NB4 (cell line): ENCODE measurements at regions not wholly inside any gene's neighbourhood (a gene's known extent, or its start where the extent isn't known, plus 50 kb on each side); places are given as distances from the start of the nearest gene placed in this dataset.

Experiments
- MYC ChIP-seq: IDR thresholded peaks from 2 replicates; pipeline ENCODE4 v1.6.1; 2011; ENCODE audit warnings: low read depth, low read length
- POLR2A ChIP-seq: IDR thresholded peaks from 2 replicates; pipeline ENCODE4 v1.6.1; 2011; ENCODE audit warnings: mild to moderate bottlenecking; ENCODE audit not compliant: insufficient read length; ENCODE audit errors: extremely low read depth
- TF ChIP-seq, protein P1 (sequence below): IDR thresholded peaks from one replicate; pipeline ENCODE4 v1.5.1; 2012; ENCODE audit warnings: low read depth, low read length
- TF ChIP-seq, protein P2 (sequence below): IDR thresholded peaks from 2 replicates; pipeline ENCODE4 v1.6.1; 2011; ENCODE audit warnings: low read depth, low read length

DNA sequence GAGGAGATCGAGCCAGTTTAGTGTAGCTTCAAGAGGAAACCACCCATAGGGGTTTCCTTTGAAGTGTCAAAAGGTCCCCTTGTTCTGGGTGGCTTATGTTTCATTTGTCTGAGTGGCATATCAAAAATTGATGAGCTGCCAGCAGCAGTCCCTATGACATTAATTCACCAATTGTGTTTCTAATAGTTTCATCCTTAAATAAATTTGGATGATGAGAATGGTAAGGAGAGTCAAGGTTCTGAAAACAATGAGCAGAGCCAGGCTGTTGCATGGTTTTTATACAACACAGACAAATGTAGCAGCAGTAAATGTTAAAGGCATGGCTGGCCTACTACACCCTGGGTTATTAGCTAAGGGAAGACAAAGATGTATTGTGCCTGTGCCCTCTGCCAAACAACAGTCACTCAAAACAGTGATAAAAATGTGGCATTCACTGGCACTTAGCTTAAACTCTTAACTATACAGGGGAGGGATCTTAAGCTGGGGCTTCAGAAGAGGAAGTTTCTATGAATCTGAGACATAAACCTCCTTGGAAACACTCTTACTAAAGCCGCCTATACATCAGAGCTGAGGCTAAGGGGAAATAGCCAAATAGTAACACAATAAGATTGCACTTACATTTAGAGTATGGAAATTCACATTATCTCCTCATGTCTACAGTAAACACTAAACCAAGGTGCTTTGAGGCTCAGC lies 200.5 kb downstream of the POU4F1 start:
- TF ChIP-seq POLR2A, result no peak
- TF ChIP-seq, protein P1, sequence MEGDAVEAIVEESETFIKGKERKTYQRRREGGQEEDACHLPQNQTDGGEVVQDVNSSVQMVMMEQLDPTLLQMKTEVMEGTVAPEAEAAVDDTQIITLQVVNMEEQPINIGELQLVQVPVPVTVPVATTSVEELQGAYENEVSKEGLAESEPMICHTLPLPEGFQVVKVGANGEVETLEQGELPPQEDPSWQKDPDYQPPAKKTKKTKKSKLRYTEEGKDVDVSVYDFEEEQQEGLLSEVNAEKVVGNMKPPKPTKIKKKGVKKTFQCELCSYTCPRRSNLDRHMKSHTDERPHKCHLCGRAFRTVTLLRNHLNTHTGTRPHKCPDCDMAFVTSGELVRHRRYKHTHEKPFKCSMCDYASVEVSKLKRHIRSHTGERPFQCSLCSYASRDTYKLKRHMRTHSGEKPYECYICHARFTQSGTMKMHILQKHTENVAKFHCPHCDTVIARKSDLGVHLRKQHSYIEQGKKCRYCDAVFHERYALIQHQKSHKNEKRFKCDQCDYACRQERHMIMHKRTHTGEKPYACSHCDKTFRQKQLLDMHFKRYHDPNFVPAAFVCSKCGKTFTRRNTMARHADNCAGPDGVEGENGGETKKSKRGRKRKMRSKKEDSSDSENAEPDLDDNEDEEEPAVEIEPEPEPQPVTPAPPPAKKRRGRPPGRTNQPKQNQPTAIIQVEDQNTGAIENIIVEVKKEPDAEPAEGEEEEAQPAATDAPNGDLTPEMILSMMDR, result no peak
- TF ChIP-seq, protein P2, sequence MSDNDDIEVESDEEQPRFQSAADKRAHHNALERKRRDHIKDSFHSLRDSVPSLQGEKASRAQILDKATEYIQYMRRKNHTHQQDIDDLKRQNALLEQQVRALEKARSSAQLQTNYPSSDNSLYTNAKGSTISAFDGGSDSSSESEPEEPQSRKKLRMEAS, result no peak
- TF ChIP-seq MYC, result no peak
